Fibroblast of mammary gland (primary cell): ENCODE measurements at regions not wholly inside any gene's neighbourhood (a gene's known extent, or its start where the extent isn't known, plus 50 kb on each side); places are given as distances from the start of the nearest gene placed in this dataset.

Experiments
- DNase-seq: peaks from one replicate; pipeline ENCODE4 v3.0.0-alpha.2; 2010; ENCODE audit warnings: low read depth
- H3K4me3 ChIP-seq: 2 replicates; pipeline ENCODE4 v1.5.1; 2011; ENCODE audit warnings: low read depth, mild to moderate bottlenecking, low read length, moderate library complexity; ENCODE audit not compliant: control insufficient read depth
- CTCF ChIP-seq: conservative IDR thresholded peaks from 2 replicates; pipeline ENCODE4 v1.5.1; 2011; ENCODE audit warnings: low read depth, low read length, inconsistent platforms; ENCODE audit not compliant: control insufficient read depth, insufficient read depth

- TF ChIP-seq CTCF, result no peak
- no peak for DNase-seq
- H3K4me3 ChIP-seq, result no peak overlapping the region
These were observed 475.9 kb downstream of the BRD1 start for GRCh38 chr22:49351761-49352227.

GRCh38 chr22:49350441-49351121 lies 477.1 kb downstream of the BRD1 start:
- no peak for DNase-seq
- H3K4me3 ChIP-seq, result no peak overlapping the region
- no peak for TF ChIP-seq CTCF

- no peak overlapping the region for H3K4me3 ChIP-seq
- TF ChIP-seq CTCF, result no peak
- DNase-seq, result no peak
These were observed 477.8 kb downstream of the BRD1 start for GRCh38 chr22:49349841-49350381.

- TF ChIP-seq CTCF, result no peak
- DNase-seq, result no peak
- H3K4me3 ChIP-seq, result no peak overlapping the region
These were observed 478.4 kb downstream of the BRD1 start for GRCh38 chr22:49349181-49349835.

- H3K4me3 ChIP-seq, result no peak overlapping the region
- no peak for TF ChIP-seq CTCF
- DNase-seq, result no peak
These were observed 479.0 kb downstream of the BRD1 start for GRCh38 chr22:49348631-49349030.

- DNase-seq, result no peak
- TF ChIP-seq CTCF, result no peak
- no peak overlapping the region for H3K4me3 ChIP-seq
These were observed 480.3 kb downstream of the BRD1 start for GRCh38 chr22:49347376-49347775.
